Activated CD8-positive, alpha-beta memory T cell treated with anti-CD3 and anti-CD28 coated beads for 48 hours (primary cell): ENCODE measurements at regions not wholly inside any gene's neighbourhood (a gene's known extent, or its start where the extent isn't known, plus 50 kb on each side); places are given as distances from the start of the nearest gene placed in this dataset.
A peak's percentile ranks its signal among the peaks of the same experiment; 100 is the strongest.

Experiments used
- DNase-seq, 3 experiments: peaks; one replicate each; pipeline ENCODE4 v3.0.0-alpha.2; 2020; ENCODE audit warnings: low read depth in 2 of 3, low spot score in 2 of 3

- no peak for DNase-seq
Observed at GRCh38 chr14:101418601-101419000, 142.7 kb upstream of the DIO3 start.

GRCh38 chr14:101426466-101426865 lies 134.8 kb upstream of the DIO3 start:
- DNase-seq = no peak

- DNase-seq = no peak
Observed at GRCh38 chr14:101428409-101428808, 132.9 kb upstream of the DIO3 start.

- no peak for DNase-seq
Observed at GRCh38 chr14:101435546-101435945, 125.7 kb upstream of the DIO3 start.

- no peak for DNase-seq
Observed at GRCh38 chr14:101439023-101439422, 122.3 kb upstream of the DIO3 start.

GRCh38 chr14:101440496-101440895 lies 120.8 kb upstream of the DIO3 start:
- DNase-seq = no peak

GRCh38 chr14:101441710-101442109 lies 119.6 kb upstream of the DIO3 start:
- DNase-seq = no peak

- peak; percentile 7 to 52 (median 26) for DNase-seq
Observed at GRCh38 chr14:101442451-101442850, 118.8 kb upstream of the DIO3 start.

GRCh38 chr14:101444116-101444515 lies 117.2 kb upstream of the DIO3 start:
- DNase-seq = no peak

- no peak for DNase-seq
Observed at GRCh38 chr14:101445278-101445677, 116.0 kb upstream of the DIO3 start.

GRCh38 chr14:101446387-101446969 lies 114.8 kb upstream of the DIO3 start:
- DNase-seq = no peak

GRCh38 chr14:101449114-101449513 lies 112.2 kb upstream of the DIO3 start:
- no peak for DNase-seq

- DNase-seq = no peak
Observed at GRCh38 chr14:101451166-101451565, 110.1 kb upstream of the DIO3 start.

- no peak for DNase-seq
Observed at GRCh38 chr14:101453225-101453624, 108.1 kb upstream of the DIO3 start.

- no peak for DNase-seq
Observed at GRCh38 chr14:101454229-101454628, 107.1 kb upstream of the DIO3 start.

GRCh38 chr14:101456246-101457175 lies 104.8 kb upstream of the DIO3 start:
- no peak for DNase-seq

- DNase-seq = no peak
Observed at GRCh38 chr14:101457301-101457935, 103.9 kb upstream of the DIO3 start.

GRCh38 chr14:101457936-101458740 lies 103.2 kb upstream of the DIO3 start:
- no peak for DNase-seq

GRCh38 chr14:101458741-101459550 lies 102.3 kb upstream of the DIO3 start:
- DNase-seq = no peak

GRCh38 chr14:101459551-101459900 lies 101.8 kb upstream of the DIO3 start:
- DNase-seq = no peak

GRCh38 chr14:101460521-101460920 lies 100.8 kb upstream of the DIO3 start:
- DNase-seq = no peak
